Fibroblast of mammary gland (primary cell): ENCODE measurements at regions not wholly inside any gene's neighbourhood (a gene's known extent, or its start where the extent isn't known, plus 50 kb on each side); places are given as distances from the start of the nearest gene placed in this dataset.
A peak's percentile ranks its signal among the peaks of the same experiment; 100 is the strongest.

ENCODE experiments used
- DNase-seq: peaks from one replicate; pipeline ENCODE4 v3.0.0-alpha.2; 2010; ENCODE audit warnings: low read depth
- H3K4me3 ChIP-seq: 2 replicates; pipeline ENCODE4 v1.5.1; 2011; ENCODE audit warnings: low read depth, mild to moderate bottlenecking, low read length, moderate library complexity; ENCODE audit not compliant: control insufficient read depth
- CTCF ChIP-seq: conservative IDR thresholded peaks from 2 replicates; pipeline ENCODE4 v1.5.1; 2011; ENCODE audit warnings: low read depth, low read length, inconsistent platforms; ENCODE audit not compliant: control insufficient read depth, insufficient read depth

GRCh38 chr5:68099327-68099726 lies 116.2 kb upstream of the PIK3R1 start:
- no peak for TF ChIP-seq CTCF
- no peak overlapping the region for H3K4me3 ChIP-seq
- no peak for DNase-seq

DNA sequence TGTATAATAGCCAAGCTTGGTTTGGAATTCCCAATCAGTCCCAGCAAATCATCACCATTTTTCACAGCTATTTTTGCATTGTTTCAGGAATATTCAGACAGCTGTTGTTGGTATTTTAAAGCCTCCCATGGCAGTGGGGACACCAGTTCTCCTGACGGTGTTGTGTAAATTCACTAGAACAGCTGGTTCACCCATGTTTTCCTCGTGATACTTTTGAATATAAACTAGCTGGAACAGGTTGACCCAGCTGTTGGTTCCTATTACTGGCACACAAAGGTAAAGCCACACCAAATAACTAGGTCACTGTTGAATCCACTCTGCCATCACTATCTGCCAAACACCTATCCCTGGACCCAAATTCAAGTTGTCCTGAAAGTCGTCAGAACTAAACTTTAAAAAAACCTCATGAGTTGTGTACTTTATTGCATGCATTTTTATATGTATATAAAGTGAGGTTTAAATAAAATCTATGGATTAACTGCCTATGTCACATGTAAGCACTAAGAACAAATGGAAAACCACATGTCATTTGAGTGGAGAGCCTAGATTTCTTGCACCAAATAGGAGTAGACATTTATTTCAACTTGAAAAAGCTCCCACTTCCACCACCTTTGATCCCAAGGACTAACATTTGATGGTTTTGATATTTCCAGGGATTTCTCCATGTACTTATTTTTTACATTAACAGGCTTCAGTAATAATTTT lies 121.9 kb upstream of the PIK3R1 start:
- no peak for DNase-seq
- no peak for TF ChIP-seq CTCF
- no peak overlapping the region for H3K4me3 ChIP-seq

DNA sequence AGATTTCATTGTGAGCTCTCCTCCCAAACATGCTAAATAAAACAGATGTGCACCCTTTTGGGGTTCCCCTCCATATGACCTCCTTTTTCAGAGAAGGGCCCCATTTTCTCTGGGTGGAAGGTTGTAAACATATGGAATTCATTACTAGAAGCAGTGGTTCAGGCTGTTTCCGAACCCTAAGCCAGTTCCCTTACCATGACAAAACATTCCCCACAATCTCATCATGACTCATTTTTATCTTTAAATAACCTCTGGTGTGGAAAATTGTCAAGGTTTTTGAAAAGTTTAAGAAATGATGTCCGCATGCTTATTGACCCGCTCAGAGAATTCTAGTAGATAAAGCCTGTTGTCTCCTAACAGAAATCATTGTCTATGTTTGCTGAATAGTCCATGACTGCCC lies 127.3 kb upstream of the PIK3R1 start:
- peak; percentile 92 for DNase-seq
- no peak for TF ChIP-seq CTCF
- H3K4me3 ChIP-seq: no peak overlapping the region

GRCh38 chr5:68087866-68088265 lies 127.7 kb upstream of the PIK3R1 start:
- H3K4me3 ChIP-seq: no peak overlapping the region
- TF ChIP-seq CTCF: no peak
- DNase-seq: peak; percentile 58

DNA sequence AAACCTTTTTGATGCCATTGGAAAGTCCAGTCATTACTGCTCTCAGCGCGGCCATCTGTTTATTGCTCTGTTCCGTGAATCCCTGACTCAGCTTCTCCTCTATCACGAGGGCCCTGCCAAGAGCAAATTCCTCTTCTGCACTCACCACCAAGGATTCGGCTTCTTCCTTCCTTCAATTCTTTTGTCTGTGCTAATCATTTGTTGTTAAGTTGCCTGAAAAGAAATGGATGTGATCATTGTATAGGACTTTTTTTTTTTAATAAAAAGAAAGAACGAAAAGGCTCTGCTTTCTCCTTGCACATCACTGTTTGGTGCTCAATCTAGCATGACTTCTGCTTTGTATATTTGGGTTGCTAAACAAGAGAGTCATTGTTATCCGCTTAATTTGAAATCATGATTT lies 128.7 kb upstream of the PIK3R1 start:
- no peak for TF ChIP-seq CTCF
- H3K4me3 ChIP-seq: no peak overlapping the region
- peak; percentile 92 for DNase-seq

DNA sequence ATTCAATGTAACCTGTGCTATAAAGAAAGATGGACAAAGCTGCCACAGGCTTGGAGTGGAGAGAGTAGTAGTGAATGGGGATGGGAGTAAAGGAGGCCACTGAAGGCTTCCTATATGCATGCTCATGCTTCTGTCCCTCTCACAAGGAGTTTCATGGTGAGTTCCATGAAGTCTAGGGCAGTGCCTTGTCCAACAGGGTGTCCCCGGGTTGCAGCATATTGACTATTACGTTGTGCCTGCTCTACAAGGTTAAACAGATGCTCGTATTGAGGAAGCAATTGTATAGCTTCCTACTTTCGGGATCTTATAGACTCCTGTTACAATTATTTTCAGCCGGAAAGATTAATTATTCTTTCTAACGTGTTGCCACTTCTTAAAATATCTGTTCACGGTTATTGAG lies 129.1 kb upstream of the PIK3R1 start:
- TF ChIP-seq CTCF: no peak
- H3K4me3 ChIP-seq: no peak overlapping the region
- DNase-seq: no peak

GRCh38 chr5:68084396-68084795 lies 131.2 kb upstream of the PIK3R1 start:
- no peak for DNase-seq
- H3K4me3 ChIP-seq: no peak overlapping the region
- no peak for TF ChIP-seq CTCF
